Spleen (tissue), 7 donors: ENCODE measurements at regions not wholly inside any gene's neighbourhood (a gene's known extent, or its start where the extent isn't known, plus 50 kb on each side); places are given as distances from the start of the nearest gene placed in this dataset.

ENCODE experiments used
- POLR2AphosphoS5 ChIP-seq, 3 donors: sonication (generic); formaldehyde crosslinking; IDR thresholded peaks; one replicate each; pipeline ENCODE4 v1.5.1; 2017; ENCODE audit warnings: antibody characterized with exemption in 3 of 3
- TF ChIP-seq, protein P1 (sequence below), 11 experiments: fragments of 200-600 bp in 7 of 11; fragments of 450-650 bp in 4 of 11; sonication (generic) in 4 of 11; IDR thresholded peaks in 8 of 11; conservative IDR thresholded peaks in 3 of 11; 1 replicate in 7 of 11; 2 replicates in 4 of 11; pipeline versions ENCODE4 v1.4.0 to v1.8.0; 2016 to 2021; ENCODE audit warnings: antibody characterized with exemption in 11 of 11, inconsistent platforms in 4 of 11, mild to moderate bottlenecking in 1 of 11
- donor health status: DM: no; HTN: no; CAD: no; lungs with moderate emphysema.
- donor health status: DM: no; HTN: no; CAD: no.
- donor health status: DM: no; HTN: no; CAD: no.

DNA sequence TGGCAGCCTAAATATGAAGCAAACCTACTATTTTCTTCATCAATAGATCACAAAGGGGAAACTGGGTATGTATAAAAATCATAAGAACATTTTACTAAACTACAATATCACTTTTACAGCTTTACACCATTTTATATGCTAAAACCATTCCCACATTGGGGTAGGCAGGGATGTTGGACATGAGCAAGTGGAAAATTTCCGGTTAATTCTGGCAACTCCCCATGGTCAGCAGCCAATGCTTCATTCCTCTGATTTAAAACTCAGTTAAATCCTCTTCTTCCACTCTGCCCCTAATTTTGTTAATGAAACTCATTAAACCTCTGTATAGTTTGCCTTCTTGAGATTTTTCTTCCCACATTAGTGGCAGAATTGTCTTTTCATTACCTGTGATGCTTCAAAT lies 552.5 kb upstream of the NECTIN3 start:
- no peak for TF ChIP-seq POLR2AphosphoS5 (IDR thresholded peaks at IDR 0.05)
- TF ChIP-seq, protein P1, sequence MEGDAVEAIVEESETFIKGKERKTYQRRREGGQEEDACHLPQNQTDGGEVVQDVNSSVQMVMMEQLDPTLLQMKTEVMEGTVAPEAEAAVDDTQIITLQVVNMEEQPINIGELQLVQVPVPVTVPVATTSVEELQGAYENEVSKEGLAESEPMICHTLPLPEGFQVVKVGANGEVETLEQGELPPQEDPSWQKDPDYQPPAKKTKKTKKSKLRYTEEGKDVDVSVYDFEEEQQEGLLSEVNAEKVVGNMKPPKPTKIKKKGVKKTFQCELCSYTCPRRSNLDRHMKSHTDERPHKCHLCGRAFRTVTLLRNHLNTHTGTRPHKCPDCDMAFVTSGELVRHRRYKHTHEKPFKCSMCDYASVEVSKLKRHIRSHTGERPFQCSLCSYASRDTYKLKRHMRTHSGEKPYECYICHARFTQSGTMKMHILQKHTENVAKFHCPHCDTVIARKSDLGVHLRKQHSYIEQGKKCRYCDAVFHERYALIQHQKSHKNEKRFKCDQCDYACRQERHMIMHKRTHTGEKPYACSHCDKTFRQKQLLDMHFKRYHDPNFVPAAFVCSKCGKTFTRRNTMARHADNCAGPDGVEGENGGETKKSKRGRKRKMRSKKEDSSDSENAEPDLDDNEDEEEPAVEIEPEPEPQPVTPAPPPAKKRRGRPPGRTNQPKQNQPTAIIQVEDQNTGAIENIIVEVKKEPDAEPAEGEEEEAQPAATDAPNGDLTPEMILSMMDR (IDR thresholded peaks at IDR 0.05 in 8 of 11, conservative IDR thresholded peaks at IDR 0.05 in 3 of 11): no peak
